ENCODE measurements at regions not wholly inside any gene's neighbourhood (a gene's known extent, or its start where the extent isn't known, plus 50 kb on each side); places are given as distances from the start of the nearest gene placed in this dataset.
"Not testable (repeated sequence)": the region's sequence is repeated elsewhere in the genome, so short reads cannot be mapped to it uniquely, and the experiment has no call there.

DNA sequence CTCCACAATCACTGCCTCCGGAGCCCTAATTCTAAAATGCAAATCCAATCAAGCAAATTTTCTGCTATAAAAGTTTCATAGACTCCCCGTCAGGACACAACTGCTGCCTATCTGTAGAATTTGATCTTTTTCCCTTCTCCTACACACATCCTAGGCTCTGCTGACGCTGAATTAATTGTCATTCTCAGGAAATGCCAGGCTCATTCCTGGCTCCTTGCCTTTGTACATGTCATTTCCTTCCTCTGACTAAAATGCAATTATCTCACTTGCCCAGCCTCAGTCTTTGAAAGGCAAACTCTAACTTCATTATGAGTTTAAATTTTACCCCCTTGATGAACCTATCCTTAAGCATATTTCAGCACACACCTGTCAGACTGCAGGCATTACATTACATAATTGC is 844.9 kb upstream of the CRIM1 start:
- no peak for DNase-seq

DNA sequence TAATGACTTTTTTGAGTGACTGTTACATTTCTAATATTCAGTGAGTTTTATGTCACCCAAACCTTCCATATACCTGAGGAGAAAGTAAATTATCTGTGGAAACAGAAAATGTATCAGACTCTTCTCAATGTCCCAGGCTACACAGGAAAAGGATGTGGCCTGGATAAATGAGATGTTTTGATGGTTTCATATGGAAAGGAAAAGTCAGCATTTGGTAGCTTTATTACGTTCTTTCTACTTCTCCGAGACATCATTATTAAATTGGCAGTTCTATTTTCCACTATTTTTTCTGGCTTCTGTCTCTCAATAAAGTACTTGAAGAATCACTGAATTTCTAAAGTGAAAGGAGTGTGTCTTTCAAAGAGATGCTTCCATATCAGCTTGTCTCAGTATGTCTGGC is 847.0 kb upstream of the CRIM1 start:
- DNase-seq, result no peak

DNA sequence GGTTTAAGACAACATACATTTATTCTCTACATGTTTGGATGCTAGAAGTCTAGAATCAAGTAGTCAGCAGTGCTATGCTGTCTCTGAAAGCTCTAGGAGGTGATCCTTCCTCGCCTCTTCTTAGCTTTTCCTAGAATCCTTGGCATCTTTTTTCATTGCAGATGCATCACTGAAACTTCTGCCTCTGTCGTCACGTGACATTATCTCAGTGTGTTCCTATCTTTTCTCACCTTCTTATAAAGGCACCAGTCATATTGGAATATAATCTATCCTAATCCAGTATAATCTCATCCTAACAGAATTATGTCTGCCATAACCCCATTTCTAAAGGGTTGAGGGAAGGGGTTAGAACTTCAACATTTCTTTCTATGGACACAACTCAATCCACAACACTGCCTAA is 851.2 kb upstream of the CRIM1 start:
- no peak for DNase-seq

DNA sequence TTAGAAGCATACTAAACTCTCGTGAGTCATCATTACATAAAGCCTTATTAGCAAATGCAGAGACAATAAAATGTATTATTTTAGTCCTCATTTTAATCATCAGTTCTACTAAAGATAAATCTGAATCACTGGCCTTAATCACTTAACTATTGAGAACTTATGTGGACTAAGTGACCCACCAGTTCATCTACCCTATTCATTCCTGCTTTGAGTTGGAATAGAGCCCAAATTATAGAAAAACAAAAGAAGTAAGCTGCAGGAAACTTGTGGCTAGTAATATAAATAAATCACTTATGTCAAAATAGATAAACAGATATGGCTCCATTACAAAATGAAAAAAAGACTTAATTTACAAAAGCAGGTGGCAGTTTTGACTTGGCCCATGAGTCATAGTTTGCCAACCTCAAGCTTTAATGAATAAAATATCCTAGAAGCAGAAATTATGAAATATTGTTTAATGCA is 851.8 kb upstream of the CRIM1 start:
- DNase-seq, result peak; percentile 4

DNA sequence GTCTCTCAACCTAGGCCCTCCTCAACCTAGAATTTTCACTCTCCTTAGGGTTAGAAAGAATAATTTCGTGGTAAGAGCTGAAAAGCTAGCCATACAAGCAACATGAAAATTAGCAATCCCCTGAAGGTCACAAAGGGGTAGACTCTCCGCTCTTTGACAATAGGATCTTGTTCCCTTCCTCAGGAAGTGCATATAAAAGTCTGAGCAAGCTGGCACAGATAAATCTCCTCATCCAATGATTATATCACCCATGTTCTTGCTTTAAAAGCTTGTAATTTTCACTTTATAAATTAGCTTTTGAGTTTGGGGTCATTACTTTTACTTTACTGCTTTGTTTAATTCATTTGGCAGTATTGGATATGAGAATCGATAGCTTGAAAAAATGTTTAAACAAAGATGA is 852.3 kb upstream of the CRIM1 start:
- no peak for DNase-seq

DNA sequence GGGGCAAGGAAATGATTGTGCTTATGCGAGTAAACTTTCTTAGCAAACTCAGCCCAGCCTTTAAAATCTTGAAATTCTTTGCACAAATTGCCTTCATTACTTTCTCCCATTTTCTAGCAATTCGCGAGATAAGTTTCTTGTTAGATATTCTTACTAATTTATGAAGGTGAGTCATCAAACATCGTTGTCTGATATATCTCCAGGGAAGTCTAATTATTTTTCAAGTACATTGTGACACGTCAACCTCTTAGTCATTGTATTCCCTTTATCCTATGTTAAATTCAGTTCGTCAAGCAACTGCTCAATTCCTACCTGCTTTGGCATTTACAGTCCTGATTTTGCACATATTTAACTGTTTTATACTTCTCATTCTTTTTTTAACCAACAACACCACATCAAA is 854.5 kb upstream of the CRIM1 start:
- DNase-seq, result no peak

DNA sequence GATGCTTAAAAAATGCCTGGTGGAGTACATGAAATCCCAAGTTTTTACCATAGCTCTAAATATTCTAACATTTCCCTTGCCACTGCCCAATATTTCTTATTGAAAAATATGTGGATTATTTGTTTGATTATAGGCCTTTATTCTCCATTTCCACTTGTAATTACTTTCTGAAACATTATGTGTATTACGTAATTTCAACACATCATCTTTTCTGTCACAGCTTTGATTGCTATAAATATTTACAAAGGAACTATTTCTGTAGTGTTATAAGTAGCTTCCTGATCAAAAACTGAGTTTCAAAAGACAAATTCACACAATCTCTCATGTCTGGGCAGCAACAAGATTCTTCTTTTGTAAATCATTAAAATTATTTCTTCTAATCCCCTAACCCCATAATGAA is 859.6 kb upstream of the CRIM1 start:
- DNase-seq, result no peak

DNA sequence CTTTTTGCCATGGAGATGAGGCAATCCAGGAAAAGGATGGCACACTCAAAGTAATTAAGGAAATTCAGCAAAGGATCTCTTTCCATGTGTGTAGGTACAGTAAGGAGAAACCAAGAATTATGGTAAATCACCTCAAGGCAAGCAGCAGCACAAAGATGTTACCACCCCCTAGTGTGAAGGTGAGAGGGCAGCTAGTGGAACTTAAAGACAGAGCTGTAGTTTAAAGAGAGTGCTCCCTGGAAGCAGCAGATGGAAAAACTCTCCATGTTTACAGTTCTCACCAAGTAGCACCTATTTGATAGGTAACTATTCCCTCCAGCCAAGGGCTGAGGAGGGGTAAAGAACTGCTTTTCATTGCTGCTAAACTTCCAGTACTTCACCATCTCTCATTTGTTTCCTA is 860.4 kb upstream of the CRIM1 start:
- no peak for DNase-seq

DNA sequence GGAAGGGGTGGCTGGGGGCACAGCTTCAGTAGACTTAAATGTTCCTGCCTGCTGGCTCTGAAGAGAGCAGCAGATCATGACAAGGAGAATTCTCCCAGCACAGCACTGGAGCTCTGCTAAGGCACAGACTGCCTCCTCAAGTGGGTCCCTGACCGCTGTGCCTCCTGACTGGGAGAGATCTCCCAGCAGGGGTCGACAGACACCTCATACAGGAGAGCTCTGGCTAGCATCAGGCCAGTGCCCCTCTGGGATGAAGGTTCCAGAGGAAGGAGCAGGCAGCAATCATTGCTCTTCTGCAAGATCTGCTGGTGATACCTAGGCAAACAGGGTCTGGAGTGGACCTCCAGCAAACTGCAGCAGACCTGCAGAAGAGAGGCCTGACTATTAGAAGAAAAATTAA is 877.5 kb upstream of the CRIM1 start:
- not testable (repeated sequence) for DNase-seq

DNA sequence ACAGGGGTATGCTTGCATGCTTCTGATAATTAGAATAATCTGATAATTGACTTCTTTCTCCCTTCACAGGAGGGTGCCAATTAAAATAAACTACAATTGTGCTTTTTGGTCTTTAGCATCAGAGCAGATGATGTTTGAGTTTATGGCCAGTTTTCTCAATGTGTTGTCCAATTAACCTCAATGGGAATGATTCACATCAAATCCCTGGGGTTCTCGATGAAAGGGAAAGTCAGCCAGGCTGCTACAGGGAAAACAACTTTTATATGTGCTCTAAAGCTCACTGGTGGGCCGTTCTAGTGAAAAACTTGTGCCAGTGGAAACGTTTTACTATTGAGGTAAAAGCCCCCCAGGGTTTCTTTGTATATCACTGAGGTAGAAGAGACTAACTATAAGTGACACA is 887.3 kb upstream of the CRIM1 start:
- DNase-seq, result no peak

DNA sequence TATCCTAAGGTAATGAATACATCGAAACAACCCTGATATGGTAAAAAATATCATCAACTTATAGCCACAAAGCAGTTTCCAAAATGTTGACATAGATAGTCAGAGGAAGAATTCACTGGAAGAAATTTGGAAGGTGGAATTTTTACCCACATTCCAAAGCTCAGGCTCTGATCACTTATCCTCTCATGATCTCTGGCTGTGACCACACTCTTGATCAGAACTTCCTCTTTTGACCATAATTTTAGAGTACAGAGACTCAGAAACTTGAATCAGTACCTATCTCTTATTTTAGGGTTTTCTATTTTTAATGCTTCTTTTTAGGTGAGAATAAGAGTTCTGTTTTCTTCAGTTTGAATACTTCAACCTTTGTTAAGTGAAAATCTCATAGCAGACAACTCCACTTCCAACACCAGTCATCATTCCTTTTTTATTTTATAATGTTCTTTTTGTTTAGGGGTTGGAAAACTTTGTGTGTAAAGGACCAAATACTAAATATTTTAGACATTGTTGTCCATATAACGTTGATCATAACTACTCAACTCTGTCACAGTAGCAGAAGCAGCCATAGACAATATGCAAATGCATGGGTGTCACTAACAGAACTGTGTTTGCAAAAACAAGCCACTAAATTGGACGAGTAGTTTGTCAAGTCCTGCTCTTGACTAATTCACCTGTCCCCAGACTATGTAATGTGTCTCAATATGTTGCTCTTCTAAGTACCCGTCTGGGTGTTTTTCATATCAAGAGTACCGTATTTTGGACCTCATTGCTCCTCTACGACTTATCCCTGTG is 891.6 kb upstream of the CRIM1 start:
- peak; percentile 13 for DNase-seq

DNA sequence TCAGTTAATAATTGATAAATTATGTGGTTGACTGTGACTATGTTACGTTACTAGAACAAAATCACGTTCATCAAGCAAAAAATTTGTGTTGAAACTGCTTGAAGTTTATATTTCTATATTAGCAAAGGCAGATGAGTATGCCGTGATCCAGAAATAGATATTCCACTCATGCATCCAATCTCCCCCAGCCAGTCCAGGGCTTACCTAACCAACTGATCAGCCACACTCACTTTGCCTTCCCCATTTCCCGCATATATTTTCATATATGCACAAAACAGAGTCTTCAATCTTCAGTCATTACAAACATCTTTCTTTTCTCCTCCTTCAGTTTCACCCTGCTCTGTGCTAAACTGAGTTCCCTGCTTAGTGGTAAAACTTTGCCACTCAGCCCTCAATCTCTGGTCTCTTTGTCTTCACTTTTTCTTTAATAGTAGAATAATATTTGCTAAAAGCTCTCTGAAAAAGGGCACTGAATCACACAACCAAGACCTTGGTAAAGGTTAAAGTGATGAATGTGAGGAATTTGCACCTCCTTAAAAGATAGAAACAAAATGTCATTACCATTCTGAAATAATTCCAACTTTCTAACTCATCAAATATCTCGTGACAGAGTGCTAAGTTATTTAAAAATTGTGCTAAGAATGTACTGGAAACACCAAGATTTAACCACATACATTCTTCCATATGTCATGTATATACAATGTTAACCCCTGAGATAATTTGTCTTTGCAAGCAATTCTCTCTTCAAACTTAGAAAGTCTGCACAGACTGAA is 893.2 kb upstream of the CRIM1 start:
- DNase-seq, result peak; percentile 84

DNA sequence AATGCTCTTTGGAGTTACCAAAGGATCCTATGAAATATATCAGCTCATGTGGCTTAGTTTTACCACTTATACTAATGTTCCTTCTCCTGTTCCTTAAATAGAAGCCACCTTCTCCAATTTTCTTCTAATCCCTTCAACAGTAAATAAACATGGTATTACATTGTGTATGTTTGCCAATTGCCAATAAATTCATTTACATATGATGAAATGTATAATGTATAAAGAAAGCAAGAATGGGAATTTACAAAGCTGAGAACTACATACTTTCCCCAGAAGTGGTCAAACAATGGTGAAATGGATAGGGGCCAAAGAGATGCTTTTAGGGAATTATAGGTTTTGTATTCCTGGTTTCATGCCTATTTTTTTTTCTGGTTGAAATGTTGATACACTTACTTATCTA is 894.2 kb upstream of the CRIM1 start:
- DNase-seq, result no peak

DNA sequence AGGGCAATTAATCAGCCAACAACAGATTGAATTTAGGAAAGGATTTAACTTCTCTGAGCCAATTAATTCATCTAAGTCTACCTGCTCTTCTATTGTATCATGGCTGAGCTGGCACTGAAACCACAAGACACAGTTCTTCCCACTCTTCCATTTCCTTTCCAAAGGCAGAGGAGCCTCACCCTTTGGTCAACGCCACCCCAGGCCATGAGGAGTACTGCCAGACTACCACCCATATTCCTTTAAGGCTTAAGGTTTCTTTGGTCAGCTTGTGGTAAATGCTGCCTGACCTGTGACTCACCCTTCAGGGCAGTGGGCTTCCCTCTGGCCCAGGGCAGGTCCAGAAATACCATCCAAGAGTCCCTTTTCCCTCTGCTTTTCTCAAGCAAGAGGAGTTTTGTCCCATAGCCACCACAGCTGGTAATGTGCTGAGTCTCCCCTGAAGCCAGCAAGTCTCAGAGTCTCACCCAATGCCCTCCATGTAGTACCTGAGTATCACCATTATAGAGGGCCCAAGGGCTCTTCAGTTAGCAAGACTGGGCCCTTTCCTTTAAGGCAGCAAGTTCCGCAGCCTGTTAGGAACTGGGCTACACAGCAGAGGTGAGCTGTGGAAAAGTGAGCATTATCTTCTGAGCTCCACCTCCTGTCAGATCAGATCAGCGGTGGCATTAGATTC is 900.5 kb upstream of the CRIM1 start:
- peak; percentile 31 for DNase-seq

DNA sequence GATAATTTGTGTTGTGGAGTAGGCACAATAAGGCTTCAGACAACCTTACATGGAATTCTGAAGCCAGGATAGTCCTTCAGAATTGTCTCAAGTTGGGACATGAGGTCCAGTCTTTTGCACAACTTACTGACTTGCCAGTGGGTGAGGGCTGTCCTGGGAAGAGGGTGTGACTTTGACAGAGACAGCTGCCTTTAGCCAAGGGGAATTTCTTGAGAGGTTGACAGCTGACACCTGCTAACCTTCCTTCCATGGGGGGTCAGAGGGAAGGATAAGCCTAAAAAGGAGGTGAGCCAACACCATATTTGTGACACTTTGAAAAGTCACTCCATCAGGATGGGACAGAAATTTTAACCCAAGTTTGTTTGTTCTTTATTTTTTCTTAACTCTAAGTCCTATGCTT is 907.8 kb upstream of the CRIM1 start:
- DNase-seq, result no peak

DNA sequence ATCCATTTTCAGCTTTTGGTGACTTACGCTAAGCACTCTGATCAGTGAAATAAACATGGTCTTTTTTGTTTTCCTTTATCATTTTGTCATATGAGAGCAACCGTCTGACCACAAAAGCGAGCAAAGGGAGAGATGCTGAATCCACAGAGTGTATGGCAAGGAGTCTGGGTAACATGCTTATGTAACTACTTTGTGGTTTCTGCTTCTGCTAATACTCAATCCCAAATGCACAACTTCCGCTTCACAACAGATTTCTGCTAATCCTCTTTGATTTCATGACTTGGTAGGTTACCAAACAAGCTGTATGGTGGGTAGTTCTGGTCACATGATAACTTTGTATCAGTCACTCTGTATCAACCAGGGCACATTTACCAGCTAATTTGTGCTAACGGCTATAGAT is 908.4 kb upstream of the CRIM1 start:
- no peak for DNase-seq

DNA sequence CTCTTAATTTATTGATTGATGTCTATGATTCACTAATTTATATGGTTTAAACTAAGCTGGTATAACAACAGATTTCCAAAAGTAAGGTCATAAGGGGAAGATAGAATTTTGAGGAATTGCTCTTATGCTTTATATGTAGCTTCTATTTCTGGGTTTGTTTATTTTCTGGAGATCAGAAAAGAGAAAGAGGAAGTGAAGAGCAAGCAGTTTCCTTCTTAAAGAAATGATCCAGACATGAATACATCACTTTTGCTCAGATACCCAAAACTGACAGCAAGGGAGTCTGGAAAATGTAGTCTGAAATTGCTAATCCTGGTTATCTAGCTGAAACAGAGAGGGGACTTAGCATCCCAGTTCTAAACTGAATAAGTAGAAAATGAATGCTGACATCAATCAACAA is 912.5 kb upstream of the CRIM1 start:
- DNase-seq, result no peak

DNA sequence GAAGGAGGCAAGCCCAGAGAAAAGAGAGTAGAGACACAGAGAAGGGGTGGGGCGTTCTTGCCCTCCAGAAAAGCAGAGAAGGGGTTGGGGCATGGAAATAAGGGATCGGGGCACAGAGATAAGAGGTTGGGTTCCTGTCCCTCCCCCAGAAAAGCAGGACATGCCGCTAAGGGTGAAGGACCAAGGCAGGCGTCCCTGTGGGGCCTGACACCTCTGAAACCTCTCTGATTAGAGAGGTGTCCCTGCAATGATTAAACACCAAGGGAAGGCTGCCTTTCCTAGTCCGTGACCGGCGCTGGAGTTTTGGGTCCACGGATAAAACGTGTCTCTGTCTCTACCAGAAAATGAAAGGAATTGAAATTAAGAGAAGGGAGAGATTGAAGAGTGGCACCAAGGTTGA is 914.0 kb upstream of the CRIM1 start:
- DNase-seq, result not testable (repeated sequence)

DNA sequence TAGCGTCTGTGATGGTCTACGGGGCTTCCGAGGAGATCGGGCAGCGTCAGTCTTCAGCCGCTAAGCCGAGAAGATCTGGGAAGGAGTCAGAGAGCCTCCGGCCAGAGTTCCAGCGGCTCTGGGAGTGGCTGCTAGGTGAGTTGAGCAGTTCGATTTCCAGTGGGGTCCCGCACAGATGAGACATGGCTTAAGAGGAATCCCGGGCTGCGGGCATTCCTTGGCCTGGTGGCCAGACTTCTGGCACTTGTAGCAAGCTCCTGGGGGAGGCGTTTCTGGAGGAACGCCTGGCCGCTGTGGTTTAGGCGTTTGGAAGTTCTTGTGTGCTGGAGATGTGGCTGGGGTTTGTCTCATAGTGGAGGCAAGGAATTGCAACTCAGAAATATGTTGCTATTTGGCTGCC is 915.3 kb upstream of the CRIM1 start:
- DNase-seq, result not testable (repeated sequence)

DNA sequence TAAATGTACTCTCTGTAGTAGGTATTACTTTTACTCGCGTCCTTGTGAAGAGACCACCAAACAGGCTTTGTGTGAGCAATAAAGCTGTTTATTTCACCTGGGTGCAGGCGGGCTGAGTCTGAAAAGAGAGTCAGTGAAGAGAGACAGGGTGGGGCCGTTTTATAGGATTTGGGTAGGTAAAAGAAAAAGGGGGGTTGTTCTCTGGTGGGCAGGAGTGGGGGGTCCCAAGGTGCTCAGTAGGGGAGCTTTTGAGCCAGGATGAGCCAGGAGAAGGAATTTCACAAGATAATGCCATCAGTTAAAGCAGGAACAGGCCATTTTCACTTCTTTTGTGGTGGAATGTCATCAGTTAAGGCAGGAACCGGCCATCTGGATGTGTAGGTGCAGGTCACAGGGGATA is 918.7 kb upstream of the CRIM1 start:
- DNase-seq, result not testable (repeated sequence)

DNA sequence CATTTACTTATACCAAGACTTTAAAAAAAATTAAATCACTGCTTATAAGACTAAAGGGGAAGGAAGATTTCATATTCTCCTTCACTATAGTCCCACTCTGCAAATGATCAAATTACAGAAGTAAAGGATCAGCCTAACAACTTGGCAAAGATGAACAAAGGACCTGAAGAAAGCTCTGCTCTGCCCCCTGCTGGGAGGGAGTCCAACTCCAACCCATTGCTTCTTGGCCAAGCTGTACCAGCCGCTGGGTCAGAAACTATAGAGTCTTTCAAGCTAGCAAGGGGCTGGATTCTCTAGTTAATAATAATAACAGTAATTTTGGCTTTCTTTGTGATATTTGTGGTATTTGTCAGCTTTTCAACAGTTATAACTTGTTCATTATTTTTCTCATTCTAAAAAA is 927.0 kb upstream of the CRIM1 start:
- DNase-seq, result no peak

DNA sequence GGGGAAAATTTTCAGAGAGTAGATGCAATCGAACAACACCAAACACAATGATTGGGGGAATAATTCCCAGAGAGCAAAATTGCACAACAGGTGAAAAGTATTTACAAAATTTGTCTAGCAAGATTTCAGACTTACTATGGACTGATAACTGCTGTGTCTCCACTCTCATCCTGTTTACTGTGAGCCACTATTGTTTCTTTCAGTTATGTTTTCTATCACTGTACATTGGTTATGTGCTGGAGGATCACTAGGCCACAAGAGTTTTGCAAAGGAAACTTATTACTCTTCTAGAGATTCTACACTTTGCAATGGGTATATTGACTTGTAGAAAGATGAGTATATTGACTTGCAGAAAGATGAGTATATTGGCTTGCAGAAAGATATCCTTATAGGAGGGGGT is 934.1 kb upstream of the CRIM1 start:
- DNase-seq, result no peak

DNA sequence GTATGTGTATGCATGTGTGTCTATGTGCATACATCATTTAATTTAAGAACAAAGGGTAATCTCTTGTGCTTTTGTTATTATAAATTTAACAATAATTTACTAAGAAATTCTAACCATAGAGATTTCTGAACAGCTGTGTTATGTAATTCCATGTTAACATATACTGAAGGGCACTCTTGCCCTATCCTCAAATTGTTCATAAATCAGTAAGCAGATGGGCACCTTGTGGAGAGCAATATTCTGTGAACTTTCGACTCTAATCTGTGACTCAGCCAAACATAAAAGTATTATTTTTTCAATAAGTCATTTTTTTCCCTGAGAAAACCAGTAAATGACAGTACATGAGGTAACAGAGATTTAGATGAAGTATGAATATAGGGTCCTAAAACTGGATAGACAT is 938.3 kb upstream of the CRIM1 start:
- DNase-seq, result no peak

Measured in kidney glomerular epithelial cell (primary cell).